Mucosa of stomach (tissue), 1 donor: ENCODE measurements at regions not wholly inside any gene's neighbourhood (a gene's known extent, or its start where the extent isn't known, plus 50 kb on each side); places are given as distances from the start of the nearest gene placed in this dataset.

Experiments used
- H3K27me3 ChIP-seq: one replicate; pipeline ENCODE4 v1.7.0; 2013; ENCODE audit warnings: mild to moderate bottlenecking, low read length; ENCODE audit not compliant: control insufficient read depth, insufficient read depth
- H3K36me3 ChIP-seq: one replicate; pipeline ENCODE4 v1.7.0; 2013; ENCODE audit warnings: low read length; ENCODE audit not compliant: control insufficient read depth, insufficient read depth
- H3K4me1 ChIP-seq: one replicate; pipeline ENCODE4 v1.7.0; 2013; ENCODE audit warnings: mild to moderate bottlenecking, low read length; ENCODE audit not compliant: control insufficient read depth, insufficient read depth
- H3K4me3 ChIP-seq: one replicate; pipeline ENCODE4 v1.7.0; 2013; ENCODE audit warnings: low read length
- H3K9ac ChIP-seq: one replicate; pipeline ENCODE4 v1.7.0; 2013; ENCODE audit warnings: mild to moderate bottlenecking, low read length, moderate library complexity
- H3K9me3 ChIP-seq: one replicate; pipeline ENCODE4 v1.7.0; 2013; ENCODE audit warnings: mild to moderate bottlenecking, low read length, moderate library complexity; ENCODE audit not compliant: control insufficient read depth
- donor health status: Pancreatic carcinoma.

GRCh38 chr10:24027107-24027506 lies 181.8 kb upstream of the KIAA1217 start:
- Histone ChIP-seq H3K4me1 (no peaks in the 10 kb centered on the region), H3K27me3 (no peaks in the 10 kb centered on the region), H3K36me3 (no peaks in the 10 kb centered on the region)

GRCh38 chr10:24034571-24034970 lies 174.4 kb upstream of the KIAA1217 start:
- no peaks in the 10 kb centered on the region for H3K9me3 ChIP-seq
- H3K9ac ChIP-seq: no peak overlapping the region
- H3K36me3 ChIP-seq: no peaks in the 10 kb centered on the region
- H3K4me3 ChIP-seq: no peak overlapping the region
- H3K4me1 ChIP-seq: no peaks in the 10 kb centered on the region
- H3K27me3 ChIP-seq: no peaks in the 10 kb centered on the region

More at GRCh38 chr10:24027107-24027506, 181.8 kb upstream of the KIAA1217 start:
- H3K4me3 ChIP-seq: no peak overlapping the region
- no peaks in the 10 kb centered on the region for H3K9me3 ChIP-seq
- H3K9ac ChIP-seq: no peak overlapping the region

- H3K9me3 ChIP-seq: no peaks in the 10 kb centered on the region
- H3K4me3 ChIP-seq: no peak overlapping the region
- no peaks in the 10 kb centered on the region for H3K27me3 ChIP-seq
- H3K36me3 ChIP-seq: no peaks in the 10 kb centered on the region
- H3K9ac ChIP-seq: no peak overlapping the region
- H3K4me1 ChIP-seq: no peaks in the 10 kb centered on the region
These were observed 173.2 kb upstream of the KIAA1217 start for GRCh38 chr10:24035761-24036160.

GRCh38 chr10:24039315-24039714 lies 169.6 kb upstream of the KIAA1217 start:
- H3K9ac ChIP-seq: no peak overlapping the region
- no peaks in the 10 kb centered on the region for H3K4me1 ChIP-seq

GRCh38 chr10:24039897-24040296 lies 169.0 kb upstream of the KIAA1217 start:
- Histone ChIP-seq H3K36me3 (no peaks in the 10 kb centered on the region), H3K27me3 (no peaks in the 10 kb centered on the region), H3K9me3 (no peaks in the 10 kb centered on the region), H3K9ac (no peak overlapping the region), H3K4me3 (no peak overlapping the region), H3K4me1 (no peaks in the 10 kb centered on the region)

More at GRCh38 chr10:24039315-24039714, 169.6 kb upstream of the KIAA1217 start:
- no peaks in the 10 kb centered on the region for H3K27me3 ChIP-seq
- H3K4me3 ChIP-seq: no peak overlapping the region
- H3K36me3 ChIP-seq: no peaks in the 10 kb centered on the region
- no peaks in the 10 kb centered on the region for H3K9me3 ChIP-seq

- H3K36me3 ChIP-seq: no peaks in the 10 kb centered on the region
- no peak overlapping the region for H3K4me3 ChIP-seq
- H3K27me3 ChIP-seq: no peaks in the 10 kb centered on the region
- no peaks in the 10 kb centered on the region for H3K4me1 ChIP-seq
- H3K9ac ChIP-seq: no peak overlapping the region
- no peaks in the 10 kb centered on the region for H3K9me3 ChIP-seq
These were observed 167.9 kb upstream of the KIAA1217 start for GRCh38 chr10:24041034-24041433.

- Histone ChIP-seq H3K9ac (no peak overlapping the region), H3K4me1 (no peaks in the 10 kb centered on the region), H3K4me3 (no peak overlapping the region), H3K9me3 (no peaks in the 10 kb centered on the region), H3K36me3 (no peaks in the 10 kb centered on the region), H3K27me3 (no peaks in the 10 kb centered on the region)
These were observed 167.1 kb upstream of the KIAA1217 start for GRCh38 chr10:24041834-24042233.

GRCh38 chr10:24042884-24043283 lies 166.1 kb upstream of the KIAA1217 start:
- H3K27me3 ChIP-seq: no peaks in the 10 kb centered on the region
- H3K4me3 ChIP-seq: no peak overlapping the region
- no peaks in the 10 kb centered on the region for H3K36me3 ChIP-seq
- H3K4me1 ChIP-seq: no peaks in the 10 kb centered on the region
- no peaks in the 10 kb centered on the region for H3K9me3 ChIP-seq
- no peak overlapping the region for H3K9ac ChIP-seq

GRCh38 chr10:24046060-24046459 lies 162.9 kb upstream of the KIAA1217 start:
- Histone ChIP-seq H3K36me3 (no peaks in the 10 kb centered on the region), H3K4me1 (no peaks in the 10 kb centered on the region), H3K9ac (no peak overlapping the region), H3K27me3 (no peaks in the 10 kb centered on the region), H3K4me3 (no peak overlapping the region), H3K9me3 (no peaks in the 10 kb centered on the region)

- no peak overlapping the region for H3K4me3 ChIP-seq
- H3K36me3 ChIP-seq: no peaks in the 10 kb centered on the region
- H3K9me3 ChIP-seq: no peaks in the 10 kb centered on the region
- no peak overlapping the region for H3K9ac ChIP-seq
- no peaks in the 10 kb centered on the region for H3K27me3 ChIP-seq
- H3K4me1 ChIP-seq: no peaks in the 10 kb centered on the region
These were observed 161.8 kb upstream of the KIAA1217 start for GRCh38 chr10:24047176-24047575.

- H3K9ac ChIP-seq: no peak overlapping the region
- no peaks in the 10 kb centered on the region for H3K4me1 ChIP-seq
- H3K4me3 ChIP-seq: no peak overlapping the region
- no peaks in the 10 kb centered on the region for H3K27me3 ChIP-seq
- no peaks in the 10 kb centered on the region for H3K36me3 ChIP-seq
- H3K9me3 ChIP-seq: no peaks in the 10 kb centered on the region
These were observed 154.5 kb upstream of the KIAA1217 start for GRCh38 chr10:24054421-24054820.

- no peaks in the 10 kb centered on the region for H3K27me3 ChIP-seq
- H3K4me3 ChIP-seq: no peak overlapping the region
- no peaks in the 10 kb centered on the region for H3K36me3 ChIP-seq
- no peak overlapping the region for H3K9ac ChIP-seq
- H3K4me1 ChIP-seq: no peaks in the 10 kb centered on the region
- H3K9me3 ChIP-seq: no peaks in the 10 kb centered on the region
These were observed 128.7 kb upstream of the KIAA1217 start for GRCh38 chr10:24080207-24080606.
